Activated CD8-positive, alpha-beta T cell treated with anti-CD3 and anti-CD28 coated beads for 36 hours (primary cell): ENCODE measurements at regions not wholly inside any gene's neighbourhood (a gene's known extent, or its start where the extent isn't known, plus 50 kb on each side); places are given as distances from the start of the nearest gene placed in this dataset.

Experiments used
- ATAC-seq: fragments of 200-7000 bp; cut with Tn5 transposase; one replicate; pipeline ENCODE4 v1.10.0; 2021; ENCODE audit warnings: mild to moderate bottlenecking, moderate library complexity
- CTCF ChIA-PET: fragments of 350-600 bp; sonication (Branson Sonifier 250); formaldehyde crosslinking; loops from one replicate; lab custom pipeline; 2021; ENCODE audit warnings: antibody characterized with exemption; lab: Charles Lee
- POLR2A ChIA-PET: fragments of 350-600 bp; sonication (Branson Sonifier 250); formaldehyde crosslinking; loops from one replicate; lab custom pipeline; 2021; ENCODE audit warnings: antibody characterized with exemption; lab: Charles Lee
- DNase-seq: peaks from one replicate; pipeline ENCODE4 v3.0.0-alpha.2; 2020
- H3K27ac Mint-ChIP-seq: one replicate; pipeline ENCODE4 v1.8.0; 2021; ENCODE audit warnings: mild to moderate bottlenecking, mixed read lengths
- H3K27me3 Mint-ChIP-seq: one replicate; pipeline ENCODE4 v1.8.0; 2021; ENCODE audit warnings: mixed read lengths
- H3K36me3 Mint-ChIP-seq: one replicate; pipeline ENCODE4 v1.8.0; 2021; ENCODE audit warnings: low read depth, mixed read lengths
- H3K4me1 Mint-ChIP-seq: one replicate; pipeline ENCODE4 v1.8.0; 2021; ENCODE audit warnings: low read depth, mixed read lengths
- H3K4me3 Mint-ChIP-seq: one replicate; pipeline ENCODE4 v1.8.0; 2021; ENCODE audit warnings: mild to moderate bottlenecking, moderate library complexity, mixed read lengths
- H3K9me3 Mint-ChIP-seq: one replicate; pipeline ENCODE4 v1.8.0; 2021; ENCODE audit warnings: mixed read lengths
- intact Hi-C: fragments of 100-400 bp; cut with micrococcal nuclease; formaldehyde crosslinking; loops from one replicate; pipeline ENCODE4 v1.10.0; 2022
- TF ChIP-seq, protein P1 (sequence below): fragments of 200-600 bp; IDR thresholded peaks from one replicate; pipeline ENCODE4 v1.8.0; 2022; ENCODE audit warnings: antibody characterized with exemption, mild to moderate bottlenecking

DNA sequence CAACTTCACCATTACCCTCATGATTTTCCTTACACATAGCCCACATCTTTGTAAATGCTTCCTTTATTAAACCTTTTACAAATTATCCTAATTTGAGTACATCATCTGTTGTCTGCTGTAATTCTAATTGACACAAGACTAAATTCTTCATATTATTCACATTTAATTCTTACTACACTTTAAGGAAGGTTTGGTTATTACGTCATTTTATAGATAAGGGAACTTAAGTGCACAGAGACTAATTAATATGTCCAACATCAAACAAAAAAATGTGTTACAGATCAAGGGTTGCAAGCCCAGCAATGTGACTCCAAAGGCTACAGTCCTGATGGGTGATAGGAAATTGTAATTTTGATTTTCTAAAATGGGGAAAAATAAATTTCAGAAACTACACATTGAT is 289.1 kb upstream of the ZNF385D start:
- POLR2A ChIA-PET, result no interaction called here
- Mint-ChIP-seq H3K4me1 (no peaks in the 10 kb centered on the region), H3K36me3 (no peaks in the 10 kb centered on the region), H3K27ac (no peak overlapping the region), H3K27me3 (no peaks in the 10 kb centered on the region), H3K4me3 (no peak overlapping the region), H3K9me3 (peaks cover 6% of the 10 kb centered on the region)
- TF ChIP-seq, protein P1, sequence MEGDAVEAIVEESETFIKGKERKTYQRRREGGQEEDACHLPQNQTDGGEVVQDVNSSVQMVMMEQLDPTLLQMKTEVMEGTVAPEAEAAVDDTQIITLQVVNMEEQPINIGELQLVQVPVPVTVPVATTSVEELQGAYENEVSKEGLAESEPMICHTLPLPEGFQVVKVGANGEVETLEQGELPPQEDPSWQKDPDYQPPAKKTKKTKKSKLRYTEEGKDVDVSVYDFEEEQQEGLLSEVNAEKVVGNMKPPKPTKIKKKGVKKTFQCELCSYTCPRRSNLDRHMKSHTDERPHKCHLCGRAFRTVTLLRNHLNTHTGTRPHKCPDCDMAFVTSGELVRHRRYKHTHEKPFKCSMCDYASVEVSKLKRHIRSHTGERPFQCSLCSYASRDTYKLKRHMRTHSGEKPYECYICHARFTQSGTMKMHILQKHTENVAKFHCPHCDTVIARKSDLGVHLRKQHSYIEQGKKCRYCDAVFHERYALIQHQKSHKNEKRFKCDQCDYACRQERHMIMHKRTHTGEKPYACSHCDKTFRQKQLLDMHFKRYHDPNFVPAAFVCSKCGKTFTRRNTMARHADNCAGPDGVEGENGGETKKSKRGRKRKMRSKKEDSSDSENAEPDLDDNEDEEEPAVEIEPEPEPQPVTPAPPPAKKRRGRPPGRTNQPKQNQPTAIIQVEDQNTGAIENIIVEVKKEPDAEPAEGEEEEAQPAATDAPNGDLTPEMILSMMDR, result no peak
- ATAC-seq, result no peak
- intact Hi-C loops, result no loop called here
- CTCF ChIA-PET, result no interaction called here
- DNase-seq, result no peak

DNA sequence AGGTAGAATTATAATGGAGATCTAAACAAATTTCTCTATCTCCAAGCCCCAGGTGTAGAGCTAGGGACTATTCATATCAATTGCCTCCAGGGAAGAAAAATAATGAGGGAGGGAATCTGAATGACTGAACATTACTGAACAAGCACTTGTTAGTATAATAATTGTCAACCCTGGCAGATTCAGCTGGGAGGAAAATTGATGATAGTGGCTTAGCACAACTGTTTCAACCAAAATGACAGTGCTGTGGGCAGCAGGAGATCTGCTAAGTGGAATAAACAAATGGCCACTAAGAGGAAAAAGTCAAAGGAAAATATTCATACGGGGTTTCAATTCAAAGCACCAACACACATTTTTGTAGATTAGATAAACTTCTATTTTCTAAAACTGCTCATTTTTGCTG is 294.9 kb upstream of the ZNF385D start:
- TF ChIP-seq, protein P1, result no peak
- H3K4me1 Mint-ChIP-seq, result no peaks in the 10 kb centered on the region
- DNase-seq (no peak), ATAC-seq (no peak)
- intact Hi-C loops, result no loop called here
- ChIA-PET POLR2A (no interaction called here), CTCF (interaction anchor here (1.1 kb wide), 1 partner anchor 11 kb away, joined by 3 read pairs; no protein-coding TSS in a partner anchor)
- H3K27me3 Mint-ChIP-seq, result no peaks in the 10 kb centered on the region
- no peak overlapping the region for H3K4me3 Mint-ChIP-seq
- H3K36me3 Mint-ChIP-seq, result no peaks in the 10 kb centered on the region
- H3K9me3 Mint-ChIP-seq, result peaks cover 3% of the 10 kb centered on the region
- no peak overlapping the region for H3K27ac Mint-ChIP-seq

- Mint-ChIP-seq H3K27ac (no peak overlapping the region), H3K9me3 (peaks cover 4% of the 10 kb centered on the region), H3K4me3 (no peak overlapping the region), H3K4me1 (no peaks in the 10 kb centered on the region), H3K27me3 (no peaks in the 10 kb centered on the region), H3K36me3 (no peaks in the 10 kb centered on the region)
- TF ChIP-seq, protein P1, result no peak
- POLR2A ChIA-PET, result no interaction called here
- intact Hi-C loops, result no loop called here
- no peak for ATAC-seq
- no peak for DNase-seq
- CTCF ChIA-PET, result no interaction called here
These were observed 312.5 kb upstream of the ZNF385D start for GRCh38 chr3:22063500-22063899.

GRCh38 chr3:22068619-22069018 is 317.6 kb upstream of the ZNF385D start:
- POLR2A ChIA-PET, result no interaction called here
- Mint-ChIP-seq H3K27ac (no peak overlapping the region), H3K9me3 (peaks cover 5% of the 10 kb centered on the region), H3K4me3 (no peak overlapping the region), H3K27me3 (no peaks in the 10 kb centered on the region), H3K4me1 (no peaks in the 10 kb centered on the region), H3K36me3 (no peaks in the 10 kb centered on the region)
- CTCF ChIA-PET, result interaction anchor here (0.6 kb wide), 1 partner anchor 725 kb away, joined by 4 read pairs; no protein-coding TSS in a partner anchor
- DNase-seq (no peak), ATAC-seq (no peak)
- intact Hi-C loops, result no loop called here
- TF ChIP-seq, protein P1, result no peak

DNA sequence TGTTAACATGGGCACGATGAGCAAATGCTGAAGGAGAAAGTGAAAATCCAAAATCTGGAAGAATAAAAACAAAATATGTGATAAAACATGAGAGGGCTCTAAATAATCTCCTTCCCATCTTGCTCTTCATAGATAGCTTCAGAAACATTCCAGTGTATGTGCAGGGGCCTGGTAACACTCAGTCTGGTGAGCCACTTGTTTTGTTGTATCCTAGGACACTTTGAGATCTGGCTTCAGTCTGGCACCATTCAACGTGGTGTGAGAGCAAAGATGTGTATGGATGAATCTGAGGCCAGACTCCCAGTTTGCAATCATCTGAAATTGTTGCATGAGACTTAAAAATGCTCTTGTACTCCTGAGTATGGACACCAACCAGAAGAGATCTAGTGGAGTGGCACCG is 337.2 kb upstream of the ZNF385D start:
- Mint-ChIP-seq H3K9me3 (peaks cover 2% of the 10 kb centered on the region), H3K4me1 (no peaks in the 10 kb centered on the region), H3K4me3 (no peak overlapping the region), H3K27ac (no peak overlapping the region), H3K36me3 (no peaks in the 10 kb centered on the region), H3K27me3 (no peaks in the 10 kb centered on the region)
- intact Hi-C loops, result no loop called here
- ATAC-seq (no peak), DNase-seq (no peak)
- ChIA-PET POLR2A (no interaction called here), CTCF (interaction anchor here (2.3 kb wide), 1 partner anchor 28 kb away, joined by 7 read pairs; no protein-coding TSS in a partner anchor)
- TF ChIP-seq, protein P1, result no peak
